ENCODE measurements at regions not wholly inside any gene's neighbourhood (a gene's known extent, or its start where the extent isn't known, plus 50 kb on each side); places are given as distances from the start of the nearest gene placed in this dataset.

DNA sequence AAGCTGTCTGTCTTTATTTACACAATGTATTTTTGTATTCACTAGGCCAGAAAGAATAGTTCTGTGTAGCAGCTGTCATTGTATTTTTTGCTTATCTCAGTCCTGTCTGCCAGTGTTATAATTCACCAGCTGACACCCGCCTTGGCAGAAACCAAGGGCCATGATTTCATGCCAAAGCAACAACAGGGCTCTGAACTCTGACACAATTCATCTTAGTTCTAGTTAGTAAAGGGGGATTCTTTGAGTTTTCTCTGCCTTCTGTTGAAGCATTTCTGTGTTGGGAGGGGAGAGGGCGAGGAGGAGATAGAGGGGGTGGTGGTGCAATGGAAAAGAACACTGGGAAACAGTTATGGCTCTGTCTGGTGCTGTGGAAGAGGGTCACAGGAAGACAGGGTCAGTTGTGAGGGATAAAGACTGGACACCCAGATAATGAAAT, 684.6 kb upstream of the MARCKS start:
- H3K4me3 ChIP-seq: no peak overlapping the region
- H3K27ac ChIP-seq: no peak overlapping the region
- no peak overlapping the region for H3K9ac ChIP-seq
- TF ChIP-seq Cebpa-rat (IDR thresholded peaks at IDR 0.05): no peak
- no peaks in the 10 kb centered on the region for H3K27me3 ChIP-seq
- H3K4me1 ChIP-seq: no peaks in the 10 kb centered on the region
- H3K9me3 ChIP-seq (replicated peaks in 1 of 11): peaks cover 0 to 22% (median 5%) of the 10 kb centered on the region in 11 experiments; a peak in 11 of 22 replicates
- no peak overlapping the region for H3K4me2 ChIP-seq
- H3K36me3 ChIP-seq: no peaks in the 10 kb centered on the region
- H4K20me1 ChIP-seq: no peaks in the 10 kb centered on the region

DNA sequence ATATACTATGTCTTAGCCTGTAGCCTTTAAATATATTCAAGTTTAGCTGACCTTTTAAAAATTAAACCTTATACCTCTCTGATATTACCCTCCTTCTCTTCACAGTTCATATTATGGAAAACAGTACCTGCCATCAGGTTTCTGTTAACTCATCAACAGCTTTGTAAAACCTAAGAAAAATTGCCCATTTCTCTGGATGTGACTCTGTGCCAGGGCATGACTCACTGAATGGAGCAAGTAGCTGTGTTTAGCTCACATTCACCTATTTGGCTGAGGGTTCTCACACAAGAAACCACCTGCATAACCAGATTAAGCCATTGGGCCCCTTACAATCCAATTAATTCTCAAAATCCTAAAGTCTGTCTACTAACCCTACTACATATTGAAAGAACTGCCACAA, 678.8 kb upstream of the MARCKS start:
- no peaks in the 10 kb centered on the region for H4K20me1 ChIP-seq
- H3K9ac ChIP-seq: no peak overlapping the region
- H3K27ac ChIP-seq: no peak overlapping the region
- H3K9me3 ChIP-seq (replicated peaks in 1 of 11): no peaks in the 10 kb centered on the region
- H3K4me2 ChIP-seq: no peak overlapping the region
- H3K27me3 ChIP-seq: no peaks in the 10 kb centered on the region
- H3K36me3 ChIP-seq: no peaks in the 10 kb centered on the region
- TF ChIP-seq Cebpa-rat (IDR thresholded peaks at IDR 0.05): no peak
- no peak overlapping the region for H3K4me3 ChIP-seq
- no peaks in the 10 kb centered on the region for H3K4me1 ChIP-seq

GRCh38 chr6:113181164-113181563, 676.0 kb upstream of the MARCKS start:
- Histone ChIP-seq H3K9ac (no peak overlapping the region), H3K27ac (no peak overlapping the region), H3K36me3 (no peaks in the 10 kb centered on the region), H3K4me1 (no peaks in the 10 kb centered on the region), H3K27me3 (no peaks in the 10 kb centered on the region), H3K9me3 (replicated peaks in 1 of 11) (no peaks in the 10 kb centered on the region), H3K4me3 (no peak overlapping the region), H4K20me1 (no peaks in the 10 kb centered on the region), H3K4me2 (no peak overlapping the region)
- no peak for TF ChIP-seq Cebpa-rat (IDR thresholded peaks at IDR 0.05)

- Histone ChIP-seq H3K4me3 (no peak overlapping the region), H3K4me2 (no peak overlapping the region), H3K27me3 (no peaks in the 10 kb centered on the region), H3K36me3 (no peaks in the 10 kb centered on the region), H3K9me3 (replicated peaks in 1 of 11) (no peaks in the 10 kb centered on the region), H3K9ac (no peak overlapping the region), H3K4me1 (no peaks in the 10 kb centered on the region), H4K20me1 (no peaks in the 10 kb centered on the region), H3K27ac (no peak overlapping the region)
- no peak for TF ChIP-seq Cebpa-rat (IDR thresholded peaks at IDR 0.05)
These were observed 674.6 kb upstream of the MARCKS start for GRCh38 chr6:113182370-113183141.

DNA sequence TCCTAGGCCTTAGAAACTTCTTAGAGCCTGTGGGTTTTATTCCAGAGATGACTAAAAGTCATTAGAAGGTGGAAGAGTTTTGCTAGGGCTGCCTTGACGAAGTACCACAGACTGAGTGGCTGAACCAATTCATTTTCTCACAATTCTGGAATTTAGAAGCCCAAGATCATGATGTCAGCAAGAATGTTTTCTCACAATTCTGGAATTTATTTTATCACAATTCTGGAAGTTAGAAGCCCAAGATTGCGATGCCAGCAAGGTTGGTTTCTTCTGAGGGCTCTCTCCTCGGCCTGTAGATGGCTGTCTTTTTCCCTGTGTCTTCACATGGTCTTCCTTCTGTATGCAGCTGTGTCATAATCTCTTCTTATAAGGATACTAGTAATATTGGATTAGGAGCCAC, 672.9 kb upstream of the MARCKS start:
- H3K27me3 ChIP-seq: no peaks in the 10 kb centered on the region
- H3K36me3 ChIP-seq: no peaks in the 10 kb centered on the region
- no peaks in the 10 kb centered on the region for H3K4me1 ChIP-seq
- no peak overlapping the region for H3K27ac ChIP-seq
- TF ChIP-seq Cebpa-rat (IDR thresholded peaks at IDR 0.05): no peak
- no peak overlapping the region for H3K4me2 ChIP-seq
- H4K20me1 ChIP-seq: no peaks in the 10 kb centered on the region
- no peaks in the 10 kb centered on the region for H3K9me3 ChIP-seq (replicated peaks in 1 of 11)
- no peak overlapping the region for H3K9ac ChIP-seq
- H3K4me3 ChIP-seq: no peak overlapping the region

- H3K27ac ChIP-seq: no peak overlapping the region
- H3K9ac ChIP-seq: no peak overlapping the region
- no peak for TF ChIP-seq Cebpa-rat (IDR thresholded peaks at IDR 0.05)
- no peaks in the 10 kb centered on the region for H3K36me3 ChIP-seq
- H3K4me3 ChIP-seq: no peak overlapping the region
- no peaks in the 10 kb centered on the region for H3K27me3 ChIP-seq
- no peak overlapping the region for H3K4me2 ChIP-seq
- H3K9me3 ChIP-seq (replicated peaks in 1 of 11): no peaks in the 10 kb centered on the region
- no peaks in the 10 kb centered on the region for H4K20me1 ChIP-seq
- no peaks in the 10 kb centered on the region for H3K4me1 ChIP-seq
These were observed 672.4 kb upstream of the MARCKS start for GRCh38 chr6:113184736-113185135.

GRCh38 chr6:113185299-113185698, 671.8 kb upstream of the MARCKS start:
- no peak overlapping the region for H3K4me3 ChIP-seq
- no peak overlapping the region for H3K27ac ChIP-seq
- H3K4me2 ChIP-seq: no peak overlapping the region
- H3K36me3 ChIP-seq: no peaks in the 10 kb centered on the region
- no peaks in the 10 kb centered on the region for H4K20me1 ChIP-seq
- no peak for TF ChIP-seq Cebpa-rat (IDR thresholded peaks at IDR 0.05)
- H3K27me3 ChIP-seq: no peaks in the 10 kb centered on the region
- no peaks in the 10 kb centered on the region for H3K4me1 ChIP-seq
- no peak overlapping the region for H3K9ac ChIP-seq
- H3K9me3 ChIP-seq (replicated peaks in 1 of 11): no peaks in the 10 kb centered on the region

GRCh38 chr6:113187661-113188060, 669.5 kb upstream of the MARCKS start:
- Histone ChIP-seq H3K9me3 (replicated peaks in 1 of 11) (no peaks in the 10 kb centered on the region), H3K27ac (no peak overlapping the region), H3K9ac (no peak overlapping the region), H4K20me1 (no peaks in the 10 kb centered on the region), H3K27me3 (no peaks in the 10 kb centered on the region), H3K4me2 (no peak overlapping the region), H3K4me1 (no peaks in the 10 kb centered on the region), H3K4me3 (no peak overlapping the region), H3K36me3 (no peaks in the 10 kb centered on the region)
- no peak for TF ChIP-seq Cebpa-rat (IDR thresholded peaks at IDR 0.05)

- H3K9ac ChIP-seq: no peak overlapping the region
- no peak for TF ChIP-seq Cebpa-rat (IDR thresholded peaks at IDR 0.05)
- H3K4me1 ChIP-seq: no peaks in the 10 kb centered on the region
- no peak overlapping the region for H3K4me3 ChIP-seq
- no peaks in the 10 kb centered on the region for H3K9me3 ChIP-seq (replicated peaks in 1 of 11)
- no peaks in the 10 kb centered on the region for H4K20me1 ChIP-seq
- no peak overlapping the region for H3K27ac ChIP-seq
- H3K36me3 ChIP-seq: no peaks in the 10 kb centered on the region
- H3K27me3 ChIP-seq: no peaks in the 10 kb centered on the region
- H3K4me2 ChIP-seq: no peak overlapping the region
These were observed 668.2 kb upstream of the MARCKS start for GRCh38 chr6:113188962-113189361.

- no peaks in the 10 kb centered on the region for H4K20me1 ChIP-seq
- H3K9ac ChIP-seq: no peak overlapping the region
- no peaks in the 10 kb centered on the region for H3K4me1 ChIP-seq
- no peaks in the 10 kb centered on the region for H3K36me3 ChIP-seq
- H3K9me3 ChIP-seq (replicated peaks in 1 of 11): no peaks in the 10 kb centered on the region
- H3K27ac ChIP-seq: no peak overlapping the region
- H3K27me3 ChIP-seq: no peaks in the 10 kb centered on the region
- no peak overlapping the region for H3K4me2 ChIP-seq
- H3K4me3 ChIP-seq: no peak overlapping the region
- no peak for TF ChIP-seq Cebpa-rat (IDR thresholded peaks at IDR 0.05)
These were observed 667.0 kb upstream of the MARCKS start for GRCh38 chr6:113190170-113190569.

Measured in BLaER1 treated with 17β-estradiol and CSF1 and Interleukin-3, amounts not matched to agents 10 nM and 100 nM (cell line).